H9 (cell line): ENCODE measurements at regions not wholly inside any gene's neighbourhood (a gene's known extent, or its start where the extent isn't known, plus 50 kb on each side); places are given as distances from the start of the nearest gene placed in this dataset.

Experiments
- DNase-seq: peaks from one replicate; pipeline ENCODE4 v3.0.0-alpha.2; 2017
- H2AFZ ChIP-seq: one replicate; pipeline ENCODE4 v1.6.1; 2013; ENCODE audit warnings: mild to moderate bottlenecking, low read length, control low read depth, moderate library complexity
- H2AK5ac ChIP-seq: 2 replicates; pipeline ENCODE4 v1.6.1; 2013; ENCODE audit warnings: low read length, control low read depth, mixed read lengths; ENCODE audit not compliant: insufficient read length
- H2BK120ac ChIP-seq: one replicate; pipeline ENCODE4 v1.6.1; 2013; ENCODE audit warnings: low read depth, mild to moderate bottlenecking, low read length, control low read depth, inconsistent platforms; ENCODE audit not compliant: poor library complexity, severe bottlenecking
- H2BK12ac ChIP-seq: 2 replicates; pipeline ENCODE4 v1.6.1; 2013; ENCODE audit warnings: low read length, control low read depth, mixed read lengths, low read depth; ENCODE audit not compliant: insufficient read length
- H2BK15ac ChIP-seq: 2 replicates; pipeline ENCODE4 v1.6.1; 2013; ENCODE audit warnings: low read depth, low read length, control low read depth
- H2BK20ac ChIP-seq: one replicate; pipeline ENCODE4 v1.6.1; 2013; ENCODE audit warnings: low read depth, mild to moderate bottlenecking, low read length, control low read depth, inconsistent platforms; ENCODE audit not compliant: poor library complexity, severe bottlenecking
- H2BK5ac ChIP-seq: 2 replicates; pipeline ENCODE4 v1.6.1; 2013; ENCODE audit warnings: low read length, control low read depth, mixed read lengths; ENCODE audit not compliant: insufficient read length
- H3K14ac ChIP-seq: 2 replicates; pipeline ENCODE4 v1.6.1; 2013; ENCODE audit warnings: low read length, control low read depth; ENCODE audit not compliant: insufficient read depth
- H3K18ac ChIP-seq: 2 replicates; pipeline ENCODE4 v1.6.1; 2013; ENCODE audit warnings: low read depth, mild to moderate bottlenecking, mixed read lengths, low read length, control low read depth; ENCODE audit not compliant: insufficient read length
- H3K23ac ChIP-seq: 2 replicates; pipeline ENCODE4 v1.6.1; 2013; ENCODE audit warnings: low read length, control low read depth, mixed read lengths, low read depth; ENCODE audit not compliant: insufficient read length
- H3K23me2 ChIP-seq: 2 replicates; pipeline ENCODE4 v1.6.1; 2013; ENCODE audit warnings: low read depth, mild to moderate bottlenecking, mixed read lengths, low read length, control low read depth; ENCODE audit not compliant: insufficient read length, poor library complexity, severe bottlenecking
- H3K27ac ChIP-seq: 2 replicates; pipeline ENCODE4 v1.5.1; 2013; ENCODE audit warnings: low read length, control low read depth, mixed read lengths, low read depth; ENCODE audit not compliant: insufficient read length
- H3K27me3 ChIP-seq: 2 replicates; pipeline ENCODE4 v1.6.1; 2013; ENCODE audit warnings: low read length, control low read depth, inconsistent platforms; ENCODE audit not compliant: insufficient read depth
- H3K4ac ChIP-seq: 2 replicates; pipeline ENCODE4 v1.6.1; 2013; ENCODE audit warnings: low read depth, mild to moderate bottlenecking, control low read depth, inconsistent platforms, low read length, moderate library complexity
- H3K4me1 ChIP-seq: 2 replicates; pipeline ENCODE4 v1.6.1; 2013; ENCODE audit warnings: low read length, control low read depth, inconsistent platforms; ENCODE audit not compliant: insufficient read depth
- H3K4me2 ChIP-seq: 2 replicates; pipeline ENCODE4 v1.6.1; 2013; ENCODE audit warnings: low read length, control low read depth, mixed read lengths; ENCODE audit not compliant: insufficient read length, insufficient read depth
- H3K56ac ChIP-seq: 2 replicates; pipeline ENCODE4 v1.6.1; 2013; ENCODE audit warnings: low read depth, mild to moderate bottlenecking, mixed read lengths, low read length, control low read depth; ENCODE audit not compliant: insufficient read length
- H3K79me1 ChIP-seq: 2 replicates; pipeline ENCODE4 v1.6.1; 2013; ENCODE audit warnings: low read depth, mild to moderate bottlenecking, moderate library complexity, low read length, control low read depth, inconsistent platforms; ENCODE audit not compliant: insufficient read depth, poor library complexity, severe bottlenecking
- H3K79me2 ChIP-seq: 2 replicates; pipeline ENCODE4 v1.6.1; 2013; ENCODE audit warnings: low read length, control low read depth, inconsistent platforms; ENCODE audit not compliant: insufficient read depth
- H3K9ac ChIP-seq: 2 replicates; pipeline ENCODE4 v1.6.1; 2013; ENCODE audit warnings: low read length, control low read depth, mixed read lengths; ENCODE audit not compliant: insufficient read length; ENCODE audit errors: extremely low read depth
- H3K9me3 ChIP-seq: one replicate; pipeline ENCODE4 v1.6.1; 2013; ENCODE audit warnings: low read depth, low read length, inconsistent platforms; ENCODE audit not compliant: control insufficient read depth
- H3T11ph ChIP-seq: one replicate; pipeline ENCODE4 v1.6.1; 2013; ENCODE audit warnings: mild to moderate bottlenecking, low read length, control low read depth, inconsistent platforms
- H4K20me1 ChIP-seq: one replicate; pipeline ENCODE4 v1.6.1; 2013; ENCODE audit not compliant: control insufficient read depth, insufficient read length, insufficient read depth
- H4K5ac ChIP-seq: 2 replicates; pipeline ENCODE4 v1.6.1; 2013; ENCODE audit warnings: low read depth, mild to moderate bottlenecking, mixed read lengths, low read length, control low read depth; ENCODE audit not compliant: insufficient read length
- H4K8ac ChIP-seq: replicated peaks from 2 replicates; pipeline ENCODE4 v1.6.1; 2013; ENCODE audit warnings: low read length, control low read depth, mixed read lengths, low read depth; ENCODE audit not compliant: insufficient read length
- H4K91ac ChIP-seq: 2 replicates; pipeline ENCODE4 v1.6.1; 2013; ENCODE audit warnings: low read depth, mild to moderate bottlenecking, moderate library complexity, mixed read lengths, low read length, control low read depth; ENCODE audit not compliant: insufficient read length
- H3K27ac Mint-ChIP-seq, 3 experiments: 2 replicates in 2 of 3; 3 replicates in 1 of 3; pipeline ENCODE4 v1.8.0; 2020 to 2021; ENCODE audit warnings: mixed read lengths in 3 of 3, mild to moderate bottlenecking in 1 of 3, moderate library complexity in 1 of 3
- H3K27me3 Mint-ChIP-seq: 2 replicates; pipeline ENCODE4 v1.8.0; 2021; ENCODE audit warnings: low read depth, mild to moderate bottlenecking, moderate library complexity, mixed read lengths
- H3K36me3 Mint-ChIP-seq, 3 experiments: 2 replicates in 2 of 3; 3 replicates in 1 of 3; pipeline ENCODE4 v1.8.0; 2020 to 2021; ENCODE audit warnings: low read depth in 3 of 3, mixed read lengths in 3 of 3; ENCODE audit not compliant: insufficient read depth in 1 of 3
- H3K4me1 Mint-ChIP-seq, 2 experiments: 2 replicates each; pipeline ENCODE4 v1.8.0; 2020; ENCODE audit warnings: mixed read lengths in 2 of 2
- H3K4me3 Mint-ChIP-seq, 2 experiments: 2 replicates in 1 of 2; 3 replicates in 1 of 2; pipeline ENCODE4 v1.8.0; 2020 to 2021; ENCODE audit warnings: mild to moderate bottlenecking in 2 of 2, mixed read lengths in 2 of 2, moderate library complexity in 1 of 2
- H3K9me3 Mint-ChIP-seq, 2 experiments: 2 replicates in 1 of 2; 3 replicates in 1 of 2; pipeline ENCODE4 v1.8.0; 2020; ENCODE audit warnings: mild to moderate bottlenecking in 2 of 2, mixed read lengths in 2 of 2, moderate library complexity in 1 of 2
- WGBS: extraction: QIAGEN DNeasy Blood & Tissue Kit; methylation state at CpG from one replicate; pipeline ENCODE4 v1.1.7; 2013; ENCODE audit warnings: missing lambda C conversion rate, low lambda C conversion rate, mixed read lengths; ENCODE audit not compliant: insufficient read length; ENCODE audit errors: extremely low coverage; 5-methylcytosine and 5-hydroxymethylcytosine counted together
- TF ChIP-seq, protein P1 (sequence below): fragments of 200-600 bp; sonication (generic); conservative IDR thresholded peaks from 3 replicates; pipeline ENCODE4 v1.8.0; 2021; ENCODE audit warnings: antibody characterized with exemption, mild to moderate bottlenecking

DNA sequence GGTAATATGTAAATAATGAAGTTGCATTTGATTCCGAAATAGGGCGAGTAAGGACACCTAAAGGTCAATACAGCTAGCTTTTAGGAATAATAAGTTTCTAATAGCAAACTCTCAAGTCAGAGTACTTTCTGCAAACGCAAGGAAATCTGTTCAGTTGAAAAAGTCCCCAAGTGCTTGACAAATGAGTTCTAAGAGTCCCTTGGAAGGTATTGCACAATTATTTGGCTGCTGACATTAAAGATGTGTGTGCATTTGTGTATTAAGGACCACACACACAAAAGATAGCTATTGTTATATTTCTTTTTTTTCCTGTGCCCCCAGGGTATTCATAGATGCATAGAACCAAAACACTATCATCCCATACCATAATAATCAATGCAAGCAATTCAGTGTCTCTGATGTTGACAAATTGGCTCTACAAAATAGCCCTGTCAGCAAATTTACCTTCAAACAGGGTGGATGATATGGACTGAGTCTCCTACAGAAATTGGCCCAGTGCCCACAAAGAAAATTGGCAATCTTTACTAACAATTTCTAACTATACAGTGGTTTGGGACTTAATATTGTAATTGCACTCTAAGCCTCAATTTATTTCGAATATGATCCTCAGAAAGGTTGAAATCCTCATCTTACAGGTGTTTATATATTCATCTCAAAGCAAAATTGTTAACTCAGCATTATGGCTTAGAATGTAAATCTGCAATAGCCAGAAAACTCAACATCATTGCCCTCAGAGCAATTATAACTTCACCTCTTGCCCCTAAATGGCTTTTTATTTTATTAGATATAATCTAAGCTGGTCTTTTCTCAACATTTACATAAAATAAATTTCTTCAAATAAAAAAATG is 827.2 kb downstream of the MAT2B start:
- no peak overlapping the region for H4K8ac ChIP-seq
- H3K4me1 ChIP-seq, result no peaks in the 10 kb centered on the region
- no peaks in the 10 kb centered on the region for H3K4me1 Mint-ChIP-seq
- H2BK12ac ChIP-seq, result no peak overlapping the region
- no peak overlapping the region for H3K4me3 Mint-ChIP-seq
- no peaks in the 10 kb centered on the region for H3K9me3 ChIP-seq
- H3K79me1 ChIP-seq, result no peaks in the 10 kb centered on the region
- no peaks in the 10 kb centered on the region for H3K79me2 ChIP-seq
- no peak overlapping the region for H3K4ac ChIP-seq
- H3K23ac ChIP-seq, result no peak overlapping the region
- H3K9me3 Mint-ChIP-seq, result peaks cover under 1 to 4% of the 10 kb centered on the region in 2 experiments; a peak in 4 of 5 replicates
- H3K27me3 ChIP-seq, result no peaks in the 10 kb centered on the region
- H4K91ac ChIP-seq, result no peak overlapping the region
- H4K20me1 ChIP-seq, result no peaks in the 10 kb centered on the region
- no peak overlapping the region for H3K18ac ChIP-seq
- H3K27me3 Mint-ChIP-seq, result no peaks in the 10 kb centered on the region
- no peak overlapping the region for H3K27ac Mint-ChIP-seq
- no peak overlapping the region for H2BK15ac ChIP-seq
- no peak overlapping the region for H3K27ac ChIP-seq
- no peak for DNase-seq
- no peak overlapping the region for H3K14ac ChIP-seq
- TF ChIP-seq, protein P1, sequence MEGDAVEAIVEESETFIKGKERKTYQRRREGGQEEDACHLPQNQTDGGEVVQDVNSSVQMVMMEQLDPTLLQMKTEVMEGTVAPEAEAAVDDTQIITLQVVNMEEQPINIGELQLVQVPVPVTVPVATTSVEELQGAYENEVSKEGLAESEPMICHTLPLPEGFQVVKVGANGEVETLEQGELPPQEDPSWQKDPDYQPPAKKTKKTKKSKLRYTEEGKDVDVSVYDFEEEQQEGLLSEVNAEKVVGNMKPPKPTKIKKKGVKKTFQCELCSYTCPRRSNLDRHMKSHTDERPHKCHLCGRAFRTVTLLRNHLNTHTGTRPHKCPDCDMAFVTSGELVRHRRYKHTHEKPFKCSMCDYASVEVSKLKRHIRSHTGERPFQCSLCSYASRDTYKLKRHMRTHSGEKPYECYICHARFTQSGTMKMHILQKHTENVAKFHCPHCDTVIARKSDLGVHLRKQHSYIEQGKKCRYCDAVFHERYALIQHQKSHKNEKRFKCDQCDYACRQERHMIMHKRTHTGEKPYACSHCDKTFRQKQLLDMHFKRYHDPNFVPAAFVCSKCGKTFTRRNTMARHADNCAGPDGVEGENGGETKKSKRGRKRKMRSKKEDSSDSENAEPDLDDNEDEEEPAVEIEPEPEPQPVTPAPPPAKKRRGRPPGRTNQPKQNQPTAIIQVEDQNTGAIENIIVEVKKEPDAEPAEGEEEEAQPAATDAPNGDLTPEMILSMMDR, result no peak
- H2AFZ ChIP-seq, result no peak overlapping the region
- no peak overlapping the region for H3T11ph ChIP-seq
- no peak overlapping the region for H2BK5ac ChIP-seq
- H4K5ac ChIP-seq, result no peak overlapping the region
- no peak overlapping the region for H3K4me2 ChIP-seq
- H2BK120ac ChIP-seq, result no peak overlapping the region
- H2BK20ac ChIP-seq, result no peak overlapping the region
- H3K56ac ChIP-seq, result no peak overlapping the region
- no peak overlapping the region for H2AK5ac ChIP-seq
- no peak overlapping the region for H3K9ac ChIP-seq
- peaks cover 0 to 1% (median under 1%) of the 10 kb centered on the region in 3 experiments; a peak in 4 of 7 replicates for H3K36me3 Mint-ChIP-seq
- no CpG with 5 or more reads among the region's 4 CpGs for WGBS
- H3K23me2 ChIP-seq, result no peaks in the 10 kb centered on the region
